ENCODE measurements at regions not wholly inside any gene's neighbourhood (a gene's known extent, or its start where the extent isn't known, plus 50 kb on each side); places are given as distances from the start of the nearest gene placed in this dataset.
A peak's percentile ranks its signal among the peaks of the same experiment; 100 is the strongest.

- no peak for DNase-seq (ENCODE audit: low spot score)
Measured at GRCh38 chr1:58911841-58912499, 128.1 kb upstream of the JUN start.

DNA sequence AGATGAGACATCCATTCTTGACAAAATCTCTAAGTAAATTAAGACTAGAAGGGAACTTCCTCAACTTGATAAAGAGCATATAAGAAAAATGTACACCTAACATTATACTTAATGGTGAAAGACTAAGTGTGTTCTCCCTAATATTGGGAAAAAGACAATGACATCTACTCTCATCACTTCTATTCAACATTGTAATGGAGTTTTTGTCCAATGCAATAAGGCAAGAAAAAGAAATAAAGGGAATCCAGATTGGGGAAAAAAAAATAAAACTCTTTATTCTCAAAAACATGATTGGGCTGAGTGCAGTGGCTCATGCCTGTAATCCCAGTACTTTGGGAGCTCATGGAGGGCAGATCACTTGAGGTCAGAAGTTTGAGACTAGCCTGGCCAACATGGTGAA lies 131.1 kb upstream of the JUN start:
- no peak for DNase-seq (ENCODE audit: low spot score)

- no peak for DNase-seq (ENCODE audit: low spot score)
Measured at GRCh38 chr1:58917436-58917835, 133.6 kb upstream of the JUN start.

DNA sequence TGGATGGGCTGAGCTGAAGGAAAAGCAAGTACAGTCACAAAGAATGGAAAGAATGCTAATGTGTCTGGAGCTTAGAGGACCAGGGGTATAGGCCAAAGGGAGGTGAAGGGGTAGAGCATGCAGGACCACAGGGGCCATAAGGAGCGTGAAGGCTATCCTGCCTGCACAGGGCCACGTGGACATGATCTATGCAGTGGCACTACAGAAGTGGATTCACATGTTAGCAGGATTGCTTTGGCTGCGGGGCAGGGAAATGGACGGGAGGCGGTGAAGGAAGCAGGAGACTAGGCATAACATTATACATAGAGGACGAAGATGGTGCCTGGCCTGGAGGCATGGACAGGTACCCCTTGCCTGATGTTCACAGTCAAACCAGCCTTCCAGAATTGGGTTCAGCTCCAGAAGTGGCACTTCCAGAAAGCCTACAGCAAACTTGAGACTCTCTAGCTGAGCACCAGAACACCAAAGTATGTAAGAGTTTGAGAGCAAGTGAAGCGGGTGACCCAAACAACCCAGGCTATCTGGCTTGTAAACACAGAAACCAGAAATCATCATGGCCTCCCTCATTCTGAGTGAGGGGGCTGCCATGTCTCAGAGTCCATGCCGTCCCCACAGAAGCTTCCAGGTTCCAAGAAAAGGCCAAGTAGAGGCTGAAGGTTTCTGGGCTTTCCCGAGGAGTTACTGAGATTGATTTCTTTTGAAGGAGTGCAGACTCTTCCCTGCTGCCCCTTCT lies 135.5 kb upstream of the JUN start:
- no peak for DNase-seq (ENCODE audit: low spot score)

DNA sequence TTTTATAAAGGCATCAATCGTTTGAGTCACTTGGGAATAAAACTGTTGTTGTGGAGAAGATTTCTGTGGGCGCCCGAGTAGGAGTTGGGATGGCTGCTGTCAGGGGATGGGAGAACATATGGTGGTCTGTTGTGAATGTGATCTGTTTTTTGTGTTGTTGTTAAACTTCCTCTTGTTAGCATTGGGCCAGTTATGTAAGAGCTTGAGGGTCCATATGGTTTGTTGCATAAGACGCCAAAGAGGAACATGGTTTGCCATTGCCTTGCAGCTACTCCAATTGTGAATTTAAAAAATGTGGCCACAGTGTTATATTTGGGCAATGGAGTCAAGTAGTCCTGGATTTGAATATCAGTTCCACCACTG lies 136.1 kb upstream of the JUN start:
- DNase-seq (ENCODE audit: low spot score) = no peak

GRCh38 chr1:58921342-58921741 lies 137.5 kb upstream of the JUN start:
- DNase-seq (ENCODE audit: low spot score) = no peak

- no peak for DNase-seq (ENCODE audit: low spot score)
Measured at GRCh38 chr1:58921751-58922150, 137.9 kb upstream of the JUN start.

GRCh38 chr1:58922302-58923089 lies 138.6 kb upstream of the JUN start:
- peak; percentile 49 for DNase-seq (ENCODE audit: low spot score)

GRCh38 chr1:58923090-58923470 lies 139.2 kb upstream of the JUN start:
- DNase-seq (ENCODE audit: low spot score) = no peak

DNA sequence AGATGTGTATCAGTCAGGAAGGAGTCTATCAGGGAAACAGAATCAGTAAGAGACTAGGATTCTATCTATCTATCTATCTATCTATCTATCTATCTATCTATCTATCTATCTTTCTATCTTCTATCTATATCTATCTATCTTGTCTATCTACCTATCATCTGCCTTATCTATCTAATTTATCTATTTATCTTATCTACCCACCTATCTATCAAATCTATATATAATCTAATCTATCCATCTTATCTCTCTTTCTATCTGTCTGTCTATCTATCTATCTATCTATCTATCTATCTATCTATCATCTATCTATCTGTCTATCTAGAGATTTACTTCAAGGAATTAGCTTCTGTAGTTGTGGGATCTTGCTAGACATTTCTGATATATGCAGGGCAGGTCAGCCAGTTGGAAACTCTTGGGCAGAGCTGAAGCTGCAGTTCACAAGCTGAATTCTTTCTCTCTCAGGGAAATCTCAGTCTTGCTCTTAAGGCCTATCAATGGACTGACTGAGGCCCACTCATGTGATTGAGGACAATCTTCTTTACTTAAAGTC lies 140.2 kb upstream of the JUN start:
- DNase-seq (ENCODE audit: low spot score) = no peak

- no peak for DNase-seq (ENCODE audit: low spot score)
Measured at GRCh38 chr1:58924821-58925220, 141.0 kb upstream of the JUN start.

GRCh38 chr1:58925247-58925646 lies 141.4 kb upstream of the JUN start:
- no peak for DNase-seq (ENCODE audit: low spot score)

DNA sequence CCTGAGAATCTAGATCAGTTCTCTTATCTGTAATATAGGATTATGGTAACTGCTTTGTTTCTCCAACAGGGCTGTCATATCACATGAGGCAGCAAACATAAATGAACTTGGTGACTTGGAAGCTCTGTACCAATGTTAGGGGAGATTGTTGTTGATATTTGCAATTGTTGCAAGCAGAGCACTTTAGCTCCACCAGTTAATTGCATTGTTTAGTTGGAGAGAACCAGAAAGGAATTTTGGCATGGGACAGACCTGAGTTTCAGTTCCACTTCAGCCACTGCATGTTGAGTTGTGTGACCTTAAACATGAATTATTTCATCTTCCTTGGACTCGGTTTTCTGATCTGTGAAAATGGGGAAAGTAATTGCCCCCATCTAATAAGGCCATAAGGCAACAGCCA lies 142.3 kb upstream of the JUN start:
- DNase-seq (ENCODE audit: low spot score) = no peak

DNA sequence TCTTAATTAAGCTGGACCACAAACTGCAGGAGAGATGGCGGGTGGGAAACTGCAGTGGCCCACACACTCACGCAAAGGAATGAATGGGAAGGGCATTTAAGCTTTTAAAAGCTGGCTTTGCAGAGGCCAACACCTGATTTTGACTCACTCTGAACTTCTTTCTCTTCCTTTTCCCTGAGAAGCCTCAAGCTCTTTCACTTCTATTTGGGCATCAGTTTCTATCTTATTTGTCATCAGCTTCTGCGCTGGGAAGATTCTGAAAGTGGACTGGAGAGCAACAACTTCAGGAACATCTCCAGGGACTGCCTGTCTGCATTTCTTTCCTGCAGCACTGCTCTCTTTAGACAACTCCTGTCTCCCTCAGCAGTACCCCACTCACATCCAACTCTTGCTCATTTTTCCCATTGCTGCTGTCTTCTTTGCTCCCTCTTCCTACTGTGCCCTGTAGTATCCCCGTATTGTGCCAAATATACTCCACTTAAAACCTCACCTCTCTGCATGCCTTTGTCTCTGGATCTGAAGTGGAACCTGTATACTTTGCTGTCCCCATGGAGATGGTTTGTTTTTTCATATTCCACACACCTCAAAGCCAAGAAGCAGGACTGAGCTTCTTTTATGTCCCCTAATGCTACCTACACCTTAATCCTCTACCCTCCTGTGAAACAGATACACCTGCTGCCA lies 143.3 kb upstream of the JUN start:
- DNase-seq (ENCODE audit: low spot score) = no peak

DNA sequence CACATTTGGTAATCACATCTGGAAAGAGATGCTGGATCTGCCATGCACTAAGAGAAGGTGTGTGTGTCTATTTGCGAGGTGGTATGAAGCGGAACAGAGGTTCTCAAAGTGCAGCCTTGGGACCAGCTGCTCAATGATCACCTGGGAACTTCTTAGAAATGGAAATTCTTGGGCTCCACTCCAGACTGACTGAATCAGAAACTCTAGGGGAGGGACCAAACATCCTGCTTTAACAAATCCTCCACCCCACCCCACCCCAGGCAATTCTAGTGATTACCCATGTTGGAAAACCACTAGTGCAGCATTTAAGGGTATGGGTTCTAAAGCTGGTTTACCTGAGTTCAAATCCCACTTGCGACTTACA lies 143.9 kb upstream of the JUN start:
- DNase-seq (ENCODE audit: low spot score) = no peak

DNA sequence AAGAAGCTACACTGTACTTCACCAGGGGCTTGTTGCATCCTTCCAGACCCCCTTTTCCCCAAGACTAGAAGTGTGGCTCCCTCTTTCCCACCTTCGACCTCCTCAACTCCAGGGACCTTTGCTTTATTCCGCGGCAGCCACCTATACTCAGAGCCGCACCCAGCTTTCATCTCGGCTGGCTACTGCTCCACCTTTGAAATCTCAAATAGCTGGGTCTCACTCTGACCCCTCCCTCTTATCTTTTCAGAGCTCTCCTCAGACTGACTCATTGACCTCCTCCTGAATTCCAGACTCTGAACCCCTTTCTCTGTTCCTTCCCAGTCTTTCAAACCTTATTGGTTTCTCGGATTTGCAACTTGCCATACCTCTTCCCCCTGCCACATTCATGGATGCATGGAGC lies 144.7 kb upstream of the JUN start:
- peak; percentile 72 for DNase-seq (ENCODE audit: low spot score)

GRCh38 chr1:58929671-58930325 lies 146.0 kb upstream of the JUN start:
- DNase-seq (ENCODE audit: low spot score) = peak; percentile 68

DNA sequence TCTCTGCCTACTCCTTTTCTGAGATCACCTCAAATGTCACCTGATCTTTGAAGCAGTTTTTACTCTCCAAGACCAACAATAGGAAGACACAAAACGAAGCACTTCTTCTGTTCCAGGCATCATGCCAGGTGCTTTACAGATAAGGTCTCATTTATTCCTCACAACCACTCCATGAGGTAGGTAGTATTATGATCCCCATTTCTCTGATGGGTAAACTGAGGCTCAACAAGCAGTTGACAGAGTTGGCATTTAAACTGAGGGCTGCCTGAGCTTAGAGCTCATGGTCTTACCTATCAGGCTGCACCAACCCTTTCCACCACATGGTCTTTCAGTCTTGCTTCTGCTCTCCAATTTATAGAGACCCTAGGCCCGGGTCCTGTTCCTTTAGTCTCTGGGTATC lies 147.2 kb upstream of the JUN start:
- DNase-seq (ENCODE audit: low spot score) = no peak

- DNase-seq (ENCODE audit: low spot score) = no peak
Measured at GRCh38 chr1:58931756-58932155, 147.9 kb upstream of the JUN start.

GRCh38 chr1:58932859-58933598 lies 149.2 kb upstream of the JUN start:
- peak; percentile 92 for DNase-seq (ENCODE audit: low spot score)

DNA sequence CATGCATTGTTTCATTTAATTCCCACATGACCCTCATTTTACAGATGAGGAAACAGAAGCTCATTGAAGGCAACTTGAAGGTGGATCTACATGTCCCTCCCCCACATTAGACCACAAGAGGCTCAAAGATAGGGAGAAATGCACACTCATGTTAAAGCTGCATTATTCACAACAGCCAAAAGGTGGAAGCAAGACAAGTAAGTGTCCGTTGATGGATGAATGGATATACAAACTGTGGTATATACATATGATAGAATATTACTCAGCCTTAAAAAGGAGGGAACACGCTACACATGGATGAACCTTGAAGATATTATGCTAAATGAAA lies 149.7 kb upstream of the JUN start:
- DNase-seq (ENCODE audit: low spot score) = no peak

Measured in LoVo (cell line).